C4-2B (cell line): ENCODE measurements at regions not wholly inside any gene's neighbourhood (a gene's known extent, or its start where the extent isn't known, plus 50 kb on each side); places are given as distances from the start of the nearest gene placed in this dataset.

Experiments
- H3K27ac ChIP-seq: fragments of 450-650 bp; 2 replicates; pipeline ENCODE4 v1.5.1; 2017
- CTCF ChIP-seq: fragments of 450-650 bp; conservative IDR thresholded peaks from 2 replicates; pipeline ENCODE4 v1.5.1; 2017; ENCODE audit warnings: mild to moderate bottlenecking
- ZFX ChIP-seq: fragments of 450-650 bp; IDR thresholded peaks from 2 replicates; pipeline ENCODE4 v1.6.1; 2017

GRCh38 chr4:138935135-138935807 lies 80.3 kb upstream of the NOCT start:
- no peak overlapping the region for H3K27ac ChIP-seq
- TF ChIP-seq ZFX (no peak), CTCF (no peak)

GRCh38 chr4:138927072-138927471 lies 88.5 kb upstream of the NOCT start:
- TF ChIP-seq CTCF (no peak), ZFX (no peak)
- no peak overlapping the region for H3K27ac ChIP-seq

- no peak for TF ChIP-seq ZFX
- TF ChIP-seq CTCF = no peak
- no peak overlapping the region for H3K27ac ChIP-seq
These were observed 90.1 kb upstream of the NOCT start for GRCh38 chr4:138925495-138925894.

DNA sequence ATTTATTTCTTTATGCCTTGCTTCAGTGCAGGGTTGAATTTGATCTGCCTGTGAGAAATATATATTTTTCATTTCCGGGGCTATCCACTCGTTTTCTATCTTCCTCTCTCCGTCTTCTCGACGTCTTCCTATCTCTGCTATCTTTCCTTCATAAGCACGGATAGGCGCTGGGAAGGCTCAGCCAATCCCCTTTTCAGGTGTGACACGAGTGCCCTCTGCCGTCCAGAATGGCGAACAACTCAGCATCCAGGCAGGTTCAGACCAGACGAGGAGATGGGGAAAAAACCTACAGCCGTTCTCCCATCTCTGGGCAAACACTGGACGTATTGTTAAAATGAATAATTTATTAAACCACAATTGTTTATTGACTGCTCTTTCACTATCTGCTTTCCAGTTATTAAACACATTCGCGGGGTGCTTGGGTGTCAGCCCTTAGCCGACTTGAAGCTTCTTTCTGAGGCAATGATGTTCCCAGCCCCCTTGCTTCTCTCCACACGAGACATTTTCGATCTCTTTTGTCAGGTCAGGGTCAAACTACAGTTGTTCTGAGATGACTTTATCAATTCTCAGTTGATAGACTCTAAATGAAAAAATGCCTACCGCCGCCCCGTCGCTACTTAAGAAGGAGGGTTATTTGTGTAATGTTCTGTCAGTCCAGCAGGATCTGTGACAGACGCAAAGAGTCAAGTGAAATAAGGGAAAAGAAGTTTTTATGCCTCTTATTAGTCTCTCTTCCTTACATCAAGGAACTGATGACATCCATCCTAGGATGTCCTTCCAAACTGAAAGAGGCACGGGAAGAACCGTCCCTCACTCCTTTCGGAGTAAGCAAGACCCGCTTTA lies 96.3 kb upstream of the NOCT start:
- no peak overlapping the region for H3K27ac ChIP-seq
- TF ChIP-seq CTCF = peak; percentile 90
- TF ChIP-seq ZFX = no peak

- TF ChIP-seq ZFX = no peak
- no peak for TF ChIP-seq CTCF
- H3K27ac ChIP-seq = no peak overlapping the region
These were observed 97.3 kb upstream of the NOCT start for GRCh38 chr4:138918169-138918869.

DNA sequence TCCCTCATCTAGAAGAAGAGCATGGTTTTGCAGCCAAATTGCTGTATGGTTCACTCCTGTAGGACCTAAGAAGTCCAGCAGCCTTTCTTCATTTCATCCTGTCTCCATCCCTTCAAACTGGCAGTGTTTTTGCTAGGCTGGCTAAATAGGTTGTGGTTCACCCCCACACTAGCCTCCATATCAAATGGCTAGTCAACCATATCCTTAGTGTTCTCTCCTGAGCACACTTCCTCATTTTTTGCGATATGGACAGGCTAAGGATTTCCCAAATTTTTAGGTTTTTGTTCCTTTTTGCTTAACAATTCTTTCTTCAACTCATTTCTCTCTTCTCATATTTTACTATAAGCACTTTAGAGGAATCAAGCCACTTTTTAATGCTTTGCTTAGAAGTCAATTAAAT lies 98.8 kb upstream of the NOCT start:
- TF ChIP-seq ZFX (no peak), CTCF (no peak)
- H3K27ac ChIP-seq = no peak overlapping the region

DNA sequence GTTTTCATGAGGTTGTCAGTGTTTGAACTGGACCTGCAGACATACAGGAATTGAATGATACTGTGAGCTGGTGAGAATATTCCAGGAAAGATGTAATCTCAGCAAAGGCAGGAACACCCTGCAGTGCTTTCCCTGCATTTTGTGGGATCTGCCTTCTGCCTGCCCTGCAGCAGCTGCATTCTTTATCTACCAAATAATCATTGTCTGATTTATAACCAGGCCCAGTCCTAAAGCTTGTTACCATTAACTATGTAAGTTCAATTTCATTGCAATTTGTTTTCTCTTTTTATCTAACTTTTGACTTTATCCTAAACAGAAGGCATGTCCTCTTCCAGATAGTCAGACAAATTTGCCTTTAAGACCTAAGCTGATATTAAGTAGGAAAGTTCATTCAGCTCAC lies 99.8 kb upstream of the NOCT start:
- no peak overlapping the region for H3K27ac ChIP-seq
- TF ChIP-seq ZFX (no peak), CTCF (no peak)
